H1 (cell line): ENCODE measurements at regions not wholly inside any gene's neighbourhood (a gene's known extent, or its start where the extent isn't known, plus 50 kb on each side); places are given as distances from the start of the nearest gene placed in this dataset.

Source experiments
- CEBPB ChIP-seq: IDR thresholded peaks from 2 replicates; pipeline ENCODE4 v1.6.1; 2012; ENCODE audit warnings: low read depth, low read length
- CHD7 ChIP-seq: fragments of 300-600 bp; sonication (generic); IDR thresholded peaks from 2 replicates; pipeline ENCODE4 v1.7.1; 2012; ENCODE audit warnings: low read length, moderate library complexity, mild to moderate bottlenecking, inconsistent platforms; ENCODE audit not compliant: insufficient replicate concordance
- EP300 ChIP-seq, 2 experiments: IDR thresholded peaks; 1 replicate in 1 of 2; 2 replicates in 1 of 2; pipeline ENCODE4 v1.6.1; 2011 to 2012; ENCODE audit warnings: low read depth in 2 of 2, low read length in 2 of 2, mild to moderate bottlenecking in 2 of 2, borderline replicate concordance in 1 of 2, inconsistent platforms in 1 of 2, moderate library complexity in 1 of 2
- KDM4A ChIP-seq: IDR thresholded peaks from one replicate; pipeline ENCODE4 v1.7.1; 2012; ENCODE audit warnings: low read depth, mild to moderate bottlenecking, moderate library complexity, low read length, inconsistent platforms; ENCODE audit not compliant: severe bottlenecking
- MAFK ChIP-seq: IDR thresholded peaks from 2 replicates; pipeline ENCODE4 v1.6.1; 2012; ENCODE audit warnings: low read depth, mild to moderate bottlenecking, improper control_type of control experiment, low read length
- POLR2A ChIP-seq, 2 experiments: IDR thresholded peaks; 1 replicate in 1 of 2; 2 replicates in 1 of 2; pipeline ENCODE4 v1.6.1; 2011; ENCODE audit warnings: low read depth in 2 of 2, low read length in 2 of 2, mild to moderate bottlenecking in 2 of 2; ENCODE audit errors: control extremely low read depth in 1 of 2
- RBBP5 ChIP-seq: IDR thresholded peaks from 2 replicates; pipeline ENCODE4 v1.7.1; 2012; ENCODE audit warnings: low read depth, mild to moderate bottlenecking, inconsistent platforms, low read length, moderate library complexity, borderline replicate concordance
- TAF1 ChIP-seq: IDR thresholded peaks from 2 replicates; pipeline ENCODE4 v1.6.1; 2011; ENCODE audit warnings: mild to moderate bottlenecking, low read depth, low read length
- TBP ChIP-seq: IDR thresholded peaks from 2 replicates; pipeline ENCODE4 v1.6.1; 2011; ENCODE audit warnings: low read depth, low read length, improper control_type of control experiment
- YY1 ChIP-seq: IDR thresholded peaks from 2 replicates; pipeline ENCODE4 v1.6.1; 2011; ENCODE audit warnings: low read depth, mild to moderate bottlenecking, low read length
- TF ChIP-seq, protein P1 (sequence below), 3 experiments: IDR thresholded peaks; 1 replicate in 2 of 3; 2 replicates in 1 of 3; pipeline versions ENCODE4 v1.5.1 to v1.6.1; 2011; ENCODE audit warnings: low read length in 3 of 3, mild to moderate bottlenecking in 3 of 3, inconsistent platforms in 2 of 3, low read depth in 1 of 3, moderate library complexity in 1 of 3; ENCODE audit not compliant: insufficient read depth in 1 of 3; ENCODE audit errors: control extremely low read depth in 1 of 3

- TF ChIP-seq EP300 (IDR thresholded peaks at IDR 0.05; ENCODE audit: borderline replicate concordance in 1 of 2, low read depth in 2 of 2, low read length in 2 of 2) (no peak), CEBPB (no peak), MAFK (peak; percentile 20; the same call in 1 of the 2 replicates), TAF1 (no peak), RBBP5 (no peak), POLR2A (IDR thresholded peaks at IDR 0.05; ENCODE audit: control extremely low read depth in 1 of 2, low read depth in 2 of 2, low read length in 2 of 2) (no peak), KDM4A (no peak), CHD7 (no peak), YY1 (no peak), TBP (no peak)
- TF ChIP-seq, protein P1, sequence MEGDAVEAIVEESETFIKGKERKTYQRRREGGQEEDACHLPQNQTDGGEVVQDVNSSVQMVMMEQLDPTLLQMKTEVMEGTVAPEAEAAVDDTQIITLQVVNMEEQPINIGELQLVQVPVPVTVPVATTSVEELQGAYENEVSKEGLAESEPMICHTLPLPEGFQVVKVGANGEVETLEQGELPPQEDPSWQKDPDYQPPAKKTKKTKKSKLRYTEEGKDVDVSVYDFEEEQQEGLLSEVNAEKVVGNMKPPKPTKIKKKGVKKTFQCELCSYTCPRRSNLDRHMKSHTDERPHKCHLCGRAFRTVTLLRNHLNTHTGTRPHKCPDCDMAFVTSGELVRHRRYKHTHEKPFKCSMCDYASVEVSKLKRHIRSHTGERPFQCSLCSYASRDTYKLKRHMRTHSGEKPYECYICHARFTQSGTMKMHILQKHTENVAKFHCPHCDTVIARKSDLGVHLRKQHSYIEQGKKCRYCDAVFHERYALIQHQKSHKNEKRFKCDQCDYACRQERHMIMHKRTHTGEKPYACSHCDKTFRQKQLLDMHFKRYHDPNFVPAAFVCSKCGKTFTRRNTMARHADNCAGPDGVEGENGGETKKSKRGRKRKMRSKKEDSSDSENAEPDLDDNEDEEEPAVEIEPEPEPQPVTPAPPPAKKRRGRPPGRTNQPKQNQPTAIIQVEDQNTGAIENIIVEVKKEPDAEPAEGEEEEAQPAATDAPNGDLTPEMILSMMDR (IDR thresholded peaks at IDR 0.05; ENCODE audit: control extremely low read depth in 1 of 3, insufficient read depth in 1 of 3, low read depth in 1 of 3, low read length in 3 of 3): no peak
Observed at GRCh38 chr3:5349343-5349742, 161.8 kb downstream of the EDEM1 start.
